B cell (primary cell): ENCODE measurements at regions not wholly inside any gene's neighbourhood (a gene's known extent, or its start where the extent isn't known, plus 50 kb on each side); places are given as distances from the start of the nearest gene placed in this dataset.

Experiments used
- ATAC-seq: fragments of 200-7000 bp; cut with Tn5 transposase; one replicate; pipeline ENCODE4 v1.10.0; 2021; ENCODE audit warnings: low read depth, mild to moderate bottlenecking, moderate number of reproducible peaks, moderate library complexity
- CTCF ChIA-PET: fragments of 350-600 bp; sonication (Branson Sonifier 250); formaldehyde crosslinking; loops from one replicate; lab custom pipeline; 2021; ENCODE audit warnings: antibody characterized with exemption, inconsistent platforms; lab: Charles Lee
- POLR2A ChIA-PET: fragments of 350-600 bp; sonication (Branson Sonifier 250); formaldehyde crosslinking; loops from one replicate; lab custom pipeline; 2021; ENCODE audit warnings: antibody characterized with exemption; lab: Charles Lee
- DNase-seq: peaks from one replicate; pipeline ENCODE4 v3.0.0; 2013
- H2AFZ ChIP-seq: 2 replicates; pipeline ENCODE4 v1.6.1; 2012; ENCODE audit warnings: mild to moderate bottlenecking, low read depth, low read length; ENCODE audit not compliant: insufficient read depth, poor library complexity, severe bottlenecking
- H3K27ac ChIP-seq, 2 donors: 1 replicate in 1 of 2; 2 replicates in 1 of 2; pipeline ENCODE4 v1.5.1; 2012 to 2013; ENCODE audit warnings: low read length in 2 of 2, mild to moderate bottlenecking in 2 of 2, moderate library complexity in 1 of 2
- H3K27me3 ChIP-seq, 4 experiments: fragments of 200-600 bp in 1 of 4; sonication (generic) in 1 of 4; replicated peaks in 1 of 4; 1 replicate in 2 of 4; 2 replicates in 2 of 4; pipeline versions ENCODE4 v1.6.1 to v1.7.0; 2013 to 2016; ENCODE audit warnings: low read length in 3 of 4, mild to moderate bottlenecking in 2 of 4, mixed read lengths in 1 of 4, moderate library complexity in 1 of 4; ENCODE audit not compliant: insufficient read depth in 4 of 4, control insufficient read depth in 3 of 4; ENCODE audit errors: control extremely low read depth in 1 of 4
- H3K36me3 ChIP-seq, 2 experiments: replicated peaks in 1 of 2; 1 replicate in 1 of 2; 2 replicates in 1 of 2; pipeline versions ENCODE4 v1.6.1 to v1.7.1; 2013; ENCODE audit warnings: low read length in 1 of 2; ENCODE audit not compliant: insufficient read depth in 2 of 2, control insufficient read depth in 1 of 2; ENCODE audit errors: control extremely low read depth in 1 of 2, extremely low read depth in 1 of 2
- H3K4me1 ChIP-seq, 2 donors: fragments of 200-600 bp in 1 of 2; sonication (generic) in 1 of 2; 1 replicate in 1 of 2; 2 replicates in 1 of 2; pipeline versions ENCODE4 v1.5.1 to v1.6.1; 2013 to 2017; ENCODE audit warnings: low read length in 2 of 2; ENCODE audit not compliant: control insufficient read depth in 2 of 2, insufficient read depth in 2 of 2
- H3K4me2 ChIP-seq: replicated peaks from 2 replicates; pipeline ENCODE3; 2012; ENCODE audit warnings: mild to moderate bottlenecking, low read depth, low read length; ENCODE audit not compliant: poor library complexity, severe bottlenecking
- H3K4me3 ChIP-seq, 5 experiments: fragments of 200-600 bp in 1 of 5; sonication (generic) in 1 of 5; 1 replicate in 3 of 5; 2 replicates in 2 of 5; pipeline versions ENCODE4 v1.5.1 to v1.7.0; 2011 to 2016; ENCODE audit warnings: low read length in 4 of 5, mild to moderate bottlenecking in 4 of 5, low read depth in 2 of 5, control low read depth in 1 of 5, moderate library complexity in 1 of 5; ENCODE audit not compliant: insufficient read depth in 1 of 5; ENCODE audit errors: control extremely low read depth in 1 of 5, extremely low read depth in 1 of 5
- H3K79me2 ChIP-seq: fragments of 200-600 bp; sonication (generic); one replicate; pipeline ENCODE4 v1.6.0; 2016; ENCODE audit warnings: low read length; ENCODE audit not compliant: control insufficient read depth, insufficient read depth
- H3K9ac ChIP-seq: fragments of 200-600 bp; sonication (generic); 2 replicates; pipeline ENCODE4 v1.6.1; 2017; ENCODE audit warnings: mild to moderate bottlenecking, low read length, moderate library complexity
- H3K9me3 ChIP-seq, 3 donors: one replicate each; pipeline versions ENCODE4 v1.6.1 to v1.7.1; 2013; ENCODE audit warnings: low read length in 2 of 3; ENCODE audit not compliant: control insufficient read depth in 2 of 3, insufficient read depth in 1 of 3; ENCODE audit errors: control extremely low read depth in 1 of 3
- H4K20me1 ChIP-seq: 2 replicates; pipeline ENCODE4 v1.6.0; 2012; ENCODE audit warnings: mild to moderate bottlenecking, low read length; ENCODE audit not compliant: insufficient read depth, control insufficient read depth, poor library complexity, severe bottlenecking
- H3K27ac Mint-ChIP-seq: one replicate; pipeline ENCODE4 v1.8.0; 2021; ENCODE audit warnings: mixed read lengths
- H3K27me3 Mint-ChIP-seq: one replicate; pipeline ENCODE4 v1.8.0; 2021; ENCODE audit warnings: mixed read lengths
- H3K4me1 Mint-ChIP-seq: one replicate; pipeline ENCODE4 v1.8.0; 2021; ENCODE audit warnings: mixed read lengths
- H3K4me3 Mint-ChIP-seq: one replicate; pipeline ENCODE4 v1.8.0; 2021; ENCODE audit warnings: mixed read lengths
- H3K9me3 Mint-ChIP-seq: one replicate; pipeline ENCODE4 v1.8.0; 2022; ENCODE audit warnings: mixed read lengths; ENCODE audit not compliant: insufficient read depth
- CTCF ChIP-seq: fragments of 200-600 bp; IDR thresholded peaks from one replicate; pipeline ENCODE4 v1.8.0; 2022; ENCODE audit warnings: antibody characterized with exemption, mild to moderate bottlenecking
- EZH2 ChIP-seq: IDR thresholded peaks from 2 replicates; pipeline ENCODE4 v1.6.1; 2012; ENCODE audit warnings: borderline replicate concordance, low read depth, mild to moderate bottlenecking, moderate library complexity, low read length; ENCODE audit not compliant: insufficient read depth, poor library complexity, severe bottlenecking
- WGBS: methylation state at CpG from one replicate; pipeline ENCODE4 v1.1.5; 2013; ENCODE audit warnings: missing lambda C conversion rate; ENCODE audit not compliant: insufficient coverage; 5-methylcytosine and 5-hydroxymethylcytosine counted together
- intact Hi-C: fragments of 100-400 bp; cut with micrococcal nuclease; formaldehyde crosslinking; loops from one replicate; pipeline ENCODE4 v1.10.0; 2022

GRCh38 chr18:76121011-76121410 is 374.0 kb downstream of the ZNF516 start:
- no peak overlapping the region for H3K27ac Mint-ChIP-seq
- TF ChIP-seq CTCF = no peak
- TF ChIP-seq EZH2 = no peak
- Histone ChIP-seq H4K20me1 (no peaks in the 10 kb centered on the region), H3K79me2 (no peaks in the 10 kb centered on the region), H3K27me3 (no peaks in the 10 kb centered on the region), H3K4me3 (no peak overlapping the region), H3K9me3 (peaks cover 0 to 13% (median 0%) of the 10 kb centered on the region in 3 donors), H3K4me2 (no peak overlapping the region), H2AFZ (no peak overlapping the region), H3K27ac (no peak overlapping the region), H3K4me1 (no peaks in the 10 kb centered on the region), H3K36me3 (no peaks in the 10 kb centered on the region), H3K9ac (no peak overlapping the region)
- ChIA-PET POLR2A (interaction anchor here (0.6 kb wide), 1 partner anchor 383 kb away, joined by 4 read pairs; no protein-coding TSS in a partner anchor), CTCF (no interaction called here)
- no peaks in the 10 kb centered on the region for H3K27me3 Mint-ChIP-seq
- ATAC-seq (no peak), DNase-seq (no peak)
- no peaks in the 10 kb centered on the region for H3K4me1 Mint-ChIP-seq
- peaks cover 2% of the 10 kb centered on the region for H3K9me3 Mint-ChIP-seq
- intact Hi-C loops = no loop called here
- H3K4me3 Mint-ChIP-seq = no peak overlapping the region
- WGBS = 94% methylated on average over 4 of the region's 5 CpGs

GRCh38 chr18:76115580-76115979 is 379.5 kb downstream of the ZNF516 start:
- H4K20me1 ChIP-seq = no peaks in the 10 kb centered on the region
- no peak overlapping the region for H3K4me2 ChIP-seq
- POLR2A ChIA-PET = no interaction called here
- H3K9me3 ChIP-seq = peaks cover 0 to 3% (median 0%) of the 10 kb centered on the region in 3 donors
- H3K4me1 ChIP-seq = no peaks in the 10 kb centered on the region
- TF ChIP-seq EZH2 (no peak), CTCF (no peak)
- no peaks in the 10 kb centered on the region for H3K27me3 ChIP-seq
- no peaks in the 10 kb centered on the region for H3K4me1 Mint-ChIP-seq
- no peaks in the 10 kb centered on the region for H3K79me2 ChIP-seq
- no peak overlapping the region for H3K27ac Mint-ChIP-seq
- H3K4me3 ChIP-seq = no peak overlapping the region
- no peak overlapping the region for H3K4me3 Mint-ChIP-seq
- DNase-seq (no peak), ATAC-seq (no peak)
- intact Hi-C loops = no loop called here
- CTCF ChIA-PET = no interaction called here
- H3K36me3 ChIP-seq = no peaks in the 10 kb centered on the region
- no peak overlapping the region for H2AFZ ChIP-seq
- no peaks in the 10 kb centered on the region for H3K9me3 Mint-ChIP-seq
- no peaks in the 10 kb centered on the region for H3K27me3 Mint-ChIP-seq
- no peak overlapping the region for H3K9ac ChIP-seq
- no peak overlapping the region for H3K27ac ChIP-seq
- WGBS = 70% methylated on average over 7 of the region's 14 CpGs
